A673 (cell line): ENCODE measurements at regions not wholly inside any gene's neighbourhood (a gene's known extent, or its start where the extent isn't known, plus 50 kb on each side); places are given as distances from the start of the nearest gene placed in this dataset.
"Not testable (repeated sequence)": the region's sequence is repeated elsewhere in the genome, so short reads cannot be mapped to it uniquely, and the experiment has no call there.

Experiments used
- EZH2 ChIP-seq: fragments of 200-600 bp; sonication (generic); IDR thresholded peaks from 2 replicates; pipeline ENCODE4 v1.6.1; 2017; ENCODE audit warnings: borderline replicate concordance, low read depth, mild to moderate bottlenecking, mixed read lengths, antibody characterized with exemption, low read length; ENCODE audit not compliant: poor library complexity, severe bottlenecking
- TF ChIP-seq, protein P1 (sequence below): fragments of 300-800, 200-600 bp; sonication (generic); conservative IDR thresholded peaks from 2 replicates; pipeline ENCODE4 v1.5.1; 2017; ENCODE audit warnings: low read depth, mild to moderate bottlenecking, antibody characterized with exemption, low read length, moderate library complexity, mixed read lengths

DNA sequence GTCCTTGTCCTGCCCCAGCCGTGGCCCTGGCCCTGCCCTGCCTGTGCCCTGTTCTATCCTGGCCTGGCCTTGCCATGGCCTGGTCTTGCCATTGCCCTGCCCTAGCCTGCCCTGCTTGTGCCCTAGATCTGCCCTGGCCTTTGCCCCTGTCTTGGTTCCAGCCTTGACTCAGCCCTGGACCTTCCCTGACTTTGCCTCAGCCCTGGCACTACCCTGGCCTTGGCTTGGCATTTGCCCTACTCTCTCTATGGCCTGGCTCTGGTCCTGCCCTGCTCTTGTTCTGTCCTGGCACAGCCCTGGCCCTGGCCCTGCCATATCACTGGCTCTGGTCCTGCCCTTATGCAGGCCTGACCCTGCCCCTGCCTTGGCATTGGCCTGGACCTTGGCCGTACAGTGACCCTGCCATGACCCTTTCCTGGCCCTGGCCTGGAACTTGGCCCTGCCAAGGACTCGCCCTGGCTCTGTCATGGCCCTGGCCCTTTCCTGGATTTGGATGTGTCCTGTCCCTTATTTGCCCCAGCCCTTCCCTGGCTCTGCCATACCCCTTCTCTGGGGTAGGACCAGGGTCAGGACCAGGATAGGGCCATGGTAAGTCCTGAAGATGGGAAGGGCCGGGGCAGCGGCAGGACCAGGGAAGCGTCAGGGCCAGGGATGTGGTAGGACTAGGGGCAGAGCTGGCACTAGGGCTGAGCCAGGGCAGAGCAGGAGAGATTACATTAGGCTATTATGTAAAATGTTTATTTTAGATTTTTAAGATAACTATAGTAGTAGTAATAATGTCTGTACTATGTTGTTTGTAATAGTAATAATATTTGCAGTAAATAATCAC is 254.5 kb downstream of the TP53TG3F start:
- TF ChIP-seq, protein P1, sequence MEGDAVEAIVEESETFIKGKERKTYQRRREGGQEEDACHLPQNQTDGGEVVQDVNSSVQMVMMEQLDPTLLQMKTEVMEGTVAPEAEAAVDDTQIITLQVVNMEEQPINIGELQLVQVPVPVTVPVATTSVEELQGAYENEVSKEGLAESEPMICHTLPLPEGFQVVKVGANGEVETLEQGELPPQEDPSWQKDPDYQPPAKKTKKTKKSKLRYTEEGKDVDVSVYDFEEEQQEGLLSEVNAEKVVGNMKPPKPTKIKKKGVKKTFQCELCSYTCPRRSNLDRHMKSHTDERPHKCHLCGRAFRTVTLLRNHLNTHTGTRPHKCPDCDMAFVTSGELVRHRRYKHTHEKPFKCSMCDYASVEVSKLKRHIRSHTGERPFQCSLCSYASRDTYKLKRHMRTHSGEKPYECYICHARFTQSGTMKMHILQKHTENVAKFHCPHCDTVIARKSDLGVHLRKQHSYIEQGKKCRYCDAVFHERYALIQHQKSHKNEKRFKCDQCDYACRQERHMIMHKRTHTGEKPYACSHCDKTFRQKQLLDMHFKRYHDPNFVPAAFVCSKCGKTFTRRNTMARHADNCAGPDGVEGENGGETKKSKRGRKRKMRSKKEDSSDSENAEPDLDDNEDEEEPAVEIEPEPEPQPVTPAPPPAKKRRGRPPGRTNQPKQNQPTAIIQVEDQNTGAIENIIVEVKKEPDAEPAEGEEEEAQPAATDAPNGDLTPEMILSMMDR = not testable (repeated sequence)
- not testable (repeated sequence) for TF ChIP-seq EZH2
